ENCODE measurements at regions not wholly inside any gene's neighbourhood (a gene's known extent, or its start where the extent isn't known, plus 50 kb on each side); places are given as distances from the start of the nearest gene placed in this dataset.
A peak's percentile ranks its signal among the peaks of the same experiment; 100 is the strongest.

GRCh38 chr2:12202313-12203075 lies 456.1 kb downstream of the LPIN1 start:
- DNase-seq (ENCODE audit: low read depth, low spot score), result peak; percentile 34

- no peak for DNase-seq (ENCODE audit: low read depth, low spot score)
These were observed 457.1 kb downstream of the LPIN1 start for GRCh38 chr2:12203528-12203927.

GRCh38 chr2:12205086-12205485 lies 458.7 kb downstream of the LPIN1 start:
- no peak for DNase-seq (ENCODE audit: low read depth, low spot score)

- no peak for DNase-seq (ENCODE audit: low read depth, low spot score)
These were observed 461.1 kb downstream of the LPIN1 start for GRCh38 chr2:12207491-12207890.

GRCh38 chr2:12210016-12210933 lies 463.8 kb downstream of the LPIN1 start:
- DNase-seq (ENCODE audit: low read depth, low spot score), result no peak

GRCh38 chr2:12211326-12212175 lies 465.1 kb downstream of the LPIN1 start:
- no peak for DNase-seq (ENCODE audit: low read depth, low spot score)

- DNase-seq (ENCODE audit: low read depth, low spot score), result peak; percentile 29
These were observed 466.6 kb downstream of the LPIN1 start for GRCh38 chr2:12212841-12213597.

- no peak for DNase-seq (ENCODE audit: low read depth, low spot score)
These were observed 470.7 kb downstream of the LPIN1 start for GRCh38 chr2:12217175-12217574.

- DNase-seq (ENCODE audit: low read depth, low spot score), result no peak
These were observed 473.3 kb downstream of the LPIN1 start for GRCh38 chr2:12219761-12220160.

GRCh38 chr2:12221584-12221983 lies 475.2 kb downstream of the LPIN1 start:
- DNase-seq (ENCODE audit: low read depth, low spot score), result no peak

- DNase-seq (ENCODE audit: low read depth, low spot score), result no peak
These were observed 476.1 kb downstream of the LPIN1 start for GRCh38 chr2:12222554-12222953.

GRCh38 chr2:12223732-12224131 lies 477.3 kb downstream of the LPIN1 start:
- no peak for DNase-seq (ENCODE audit: low read depth, low spot score)

- no peak for DNase-seq (ENCODE audit: low read depth, low spot score)
These were observed 480.2 kb downstream of the LPIN1 start for GRCh38 chr2:12226653-12227052.

- peak; percentile 58 for DNase-seq (ENCODE audit: low read depth, low spot score)
These were observed 481.6 kb downstream of the LPIN1 start for GRCh38 chr2:12227941-12228608.

GRCh38 chr2:12231288-12231687 lies 484.9 kb downstream of the LPIN1 start:
- DNase-seq (ENCODE audit: low read depth, low spot score), result no peak

GRCh38 chr2:12232876-12233275 lies 483.9 kb upstream of the TRIB2 start:
- DNase-seq (ENCODE audit: low read depth, low spot score), result no peak

- DNase-seq (ENCODE audit: low read depth, low spot score), result no peak
These were observed 480.4 kb upstream of the TRIB2 start for GRCh38 chr2:12236136-12236844.

- DNase-seq (ENCODE audit: low read depth, low spot score), result no peak
These were observed 476.5 kb upstream of the TRIB2 start for GRCh38 chr2:12240206-12240605.

- peak; percentile 25 for DNase-seq (ENCODE audit: low read depth, low spot score)
These were observed 473.4 kb upstream of the TRIB2 start for GRCh38 chr2:12243381-12243780.

- peak; percentile 34 for DNase-seq (ENCODE audit: low read depth, low spot score)
These were observed 472.7 kb upstream of the TRIB2 start for GRCh38 chr2:12244070-12244469.

Data from astrocyte of the hippocampus (primary cell).